ENCODE measurements at regions not wholly inside any gene's neighbourhood (a gene's known extent, or its start where the extent isn't known, plus 50 kb on each side); places are given as distances from the start of the nearest gene placed in this dataset.

DNA sequence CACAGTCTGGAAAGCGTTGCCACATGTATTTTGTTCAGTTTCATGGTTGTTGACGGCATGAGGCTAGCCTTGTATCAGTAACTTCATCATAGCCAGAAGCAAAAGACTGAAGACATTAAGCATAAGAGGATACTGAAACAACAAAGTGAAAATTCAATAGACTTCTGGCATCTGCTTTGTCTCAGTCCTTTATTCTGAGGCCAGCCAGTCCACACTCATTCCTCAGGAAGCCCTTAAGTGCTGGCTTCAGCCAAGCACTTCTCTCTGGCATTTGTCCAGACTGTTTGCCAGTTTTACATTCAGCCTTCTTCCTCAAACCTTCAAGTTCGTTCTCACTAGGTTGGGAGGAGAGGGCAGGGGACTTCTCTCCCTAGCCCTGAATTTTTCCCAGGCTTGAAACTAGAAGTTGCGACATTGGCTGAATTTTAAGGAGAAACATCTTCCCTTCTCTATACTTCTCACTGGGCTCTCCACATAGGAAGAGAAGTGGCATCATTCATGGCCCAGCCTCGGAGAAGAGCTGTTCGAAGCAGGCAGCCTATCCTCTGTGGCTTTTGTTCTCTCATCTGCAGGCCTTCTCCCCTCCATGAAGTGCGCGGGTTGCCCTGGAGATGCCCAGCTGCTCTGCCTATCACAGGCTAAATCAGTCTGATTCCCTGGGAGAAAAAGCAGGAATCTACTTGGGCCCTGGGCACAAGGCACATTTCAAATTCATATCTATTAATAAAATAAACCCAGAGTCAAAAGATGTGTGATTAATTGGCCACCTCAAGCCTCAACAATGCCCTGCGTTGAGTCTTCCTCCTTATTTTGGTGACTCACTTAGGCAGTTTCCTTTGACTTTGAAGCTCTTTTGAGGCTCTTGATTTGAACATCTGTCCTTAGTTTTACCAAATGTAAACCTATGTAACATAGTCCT is 130.9 kb upstream of the PLEKHA5 start (continued):
- TF ChIP-seq POLR2AphosphoS5 (IDR thresholded peaks at IDR 0.05; ENCODE audit: low read depth, low read length) (no peak), SAP30 (IDR thresholded peaks at IDR 0.05; ENCODE audit: insufficient read depth, insufficient replicate concordance, low read length) (no peak), SP1 (IDR thresholded peaks at IDR 0.05; ENCODE audit: low read depth, low read length) (no peak), KDM4A (IDR thresholded peaks at IDR 0.05; ENCODE audit: low read depth, low read length, severe bottlenecking) (no peak), SIN3A (conservative IDR thresholded peaks at IDR 0.05 in 1 of 2, IDR thresholded peaks at IDR 0.05 in 1 of 2; ENCODE audit: low read depth in 1 of 2, low read length in 2 of 2) (no peak), FOSL1 (IDR thresholded peaks at IDR 0.05; ENCODE audit: insufficient read depth, low read depth, low read length) (no peak)

All from H1 (cell line).